ENCODE measurements at regions not wholly inside any gene's neighbourhood (a gene's known extent, or its start where the extent isn't known, plus 50 kb on each side); places are given as distances from the start of the nearest gene placed in this dataset.
A peak's percentile ranks its signal among the peaks of the same experiment; 100 is the strongest.

DNA sequence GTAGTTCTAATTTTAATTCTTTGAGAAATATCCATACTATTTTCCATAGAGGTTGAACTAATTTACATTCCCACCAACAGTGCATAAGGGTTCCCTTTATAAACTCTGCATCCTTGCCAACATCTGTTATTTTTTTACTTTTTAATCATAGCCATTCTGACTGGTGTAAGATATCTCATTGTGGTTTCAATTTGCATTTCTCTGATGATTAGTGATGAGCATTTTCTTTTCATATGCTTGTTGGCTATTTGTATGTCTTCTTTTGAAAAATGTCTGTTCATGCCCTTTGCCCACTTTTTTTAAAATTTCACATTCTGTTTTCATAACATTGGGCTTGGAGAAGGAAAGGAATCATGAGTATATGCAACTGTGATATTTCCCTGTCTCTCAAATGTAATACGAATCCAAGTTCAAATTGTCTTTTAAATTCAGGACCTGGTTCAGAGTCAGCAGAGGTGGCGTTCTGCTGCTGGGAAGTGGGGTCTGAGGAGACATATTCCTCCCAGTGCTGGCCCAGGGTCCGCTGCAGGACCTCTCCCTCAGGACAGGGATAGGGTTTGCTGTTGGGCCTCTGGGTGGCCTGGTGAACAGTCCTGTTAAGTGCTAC, 81.2 kb upstream of the ETV6 start:
- TF ChIP-seq, protein P1, sequence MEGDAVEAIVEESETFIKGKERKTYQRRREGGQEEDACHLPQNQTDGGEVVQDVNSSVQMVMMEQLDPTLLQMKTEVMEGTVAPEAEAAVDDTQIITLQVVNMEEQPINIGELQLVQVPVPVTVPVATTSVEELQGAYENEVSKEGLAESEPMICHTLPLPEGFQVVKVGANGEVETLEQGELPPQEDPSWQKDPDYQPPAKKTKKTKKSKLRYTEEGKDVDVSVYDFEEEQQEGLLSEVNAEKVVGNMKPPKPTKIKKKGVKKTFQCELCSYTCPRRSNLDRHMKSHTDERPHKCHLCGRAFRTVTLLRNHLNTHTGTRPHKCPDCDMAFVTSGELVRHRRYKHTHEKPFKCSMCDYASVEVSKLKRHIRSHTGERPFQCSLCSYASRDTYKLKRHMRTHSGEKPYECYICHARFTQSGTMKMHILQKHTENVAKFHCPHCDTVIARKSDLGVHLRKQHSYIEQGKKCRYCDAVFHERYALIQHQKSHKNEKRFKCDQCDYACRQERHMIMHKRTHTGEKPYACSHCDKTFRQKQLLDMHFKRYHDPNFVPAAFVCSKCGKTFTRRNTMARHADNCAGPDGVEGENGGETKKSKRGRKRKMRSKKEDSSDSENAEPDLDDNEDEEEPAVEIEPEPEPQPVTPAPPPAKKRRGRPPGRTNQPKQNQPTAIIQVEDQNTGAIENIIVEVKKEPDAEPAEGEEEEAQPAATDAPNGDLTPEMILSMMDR (IDR thresholded peaks at IDR 0.05) = no peak
- DNase-seq = no peak
- H3K9me3 ChIP-seq = no peaks in the 10 kb centered on the region
- H3K4me1 ChIP-seq = peaks cover 0 to 23% (median 0%) of the 10 kb centered on the region in 4 donors
- no peaks in the 10 kb centered on the region for H3K36me3 ChIP-seq
- H3K4me3 ChIP-seq = no peak overlapping the region
- no peaks in the 10 kb centered on the region for H3K27me3 ChIP-seq
- H3K27ac ChIP-seq = peak overlapping the region in 1 of 2 donors; percentile 38
- intact Hi-C loops (cut with DNase I; ENCODE audit: low total_unique reads) = no loop called here

DNA sequence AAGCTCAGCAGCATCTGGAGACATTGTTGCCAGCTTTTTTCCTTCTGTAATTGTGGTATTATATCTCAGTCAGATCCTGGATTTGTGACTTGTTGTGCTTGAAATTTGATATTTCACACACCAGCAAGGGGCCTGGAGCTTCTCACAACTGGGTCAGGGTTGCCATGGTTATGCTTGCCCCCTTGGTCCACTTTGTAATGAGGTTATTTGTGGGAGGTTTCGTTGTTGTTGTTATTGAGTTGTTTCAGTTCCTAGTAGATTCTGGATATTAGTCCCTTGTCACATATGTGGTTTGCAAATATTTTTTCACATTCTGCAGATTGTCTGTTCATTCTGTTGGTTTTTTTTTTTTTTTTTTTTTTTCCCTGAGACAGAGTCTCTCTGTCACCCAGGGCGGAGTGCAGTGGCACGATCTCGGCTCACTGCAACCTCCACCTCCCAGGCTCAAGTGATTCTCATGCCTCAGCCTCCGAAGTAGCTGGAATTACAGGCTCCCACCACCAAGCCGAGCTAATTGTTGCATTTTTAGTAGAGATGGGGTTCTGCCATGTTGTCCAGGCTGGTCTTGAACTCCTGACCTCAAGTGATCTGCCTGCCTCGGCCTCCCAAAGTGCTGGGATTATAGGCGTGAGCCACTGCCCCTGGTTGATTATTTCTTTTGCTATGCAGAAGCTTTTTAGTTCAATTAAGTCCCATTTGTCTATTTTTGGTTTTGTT, 80.6 kb upstream of the ETV6 start:
- H3K4me1 ChIP-seq = peaks cover 0 to 18% (median 0%) of the 10 kb centered on the region in 4 donors
- H3K27ac ChIP-seq = peak overlapping the region in 1 of 2 donors; percentile 38
- intact Hi-C loops (cut with DNase I; ENCODE audit: low total_unique reads) = no loop called here
- H3K36me3 ChIP-seq = no peaks in the 10 kb centered on the region
- TF ChIP-seq, protein P1 (IDR thresholded peaks at IDR 0.05) = no peak
- no peaks in the 10 kb centered on the region for H3K27me3 ChIP-seq
- H3K4me3 ChIP-seq = no peak overlapping the region
- DNase-seq = no peak
- H3K9me3 ChIP-seq = no peaks in the 10 kb centered on the region

DNA sequence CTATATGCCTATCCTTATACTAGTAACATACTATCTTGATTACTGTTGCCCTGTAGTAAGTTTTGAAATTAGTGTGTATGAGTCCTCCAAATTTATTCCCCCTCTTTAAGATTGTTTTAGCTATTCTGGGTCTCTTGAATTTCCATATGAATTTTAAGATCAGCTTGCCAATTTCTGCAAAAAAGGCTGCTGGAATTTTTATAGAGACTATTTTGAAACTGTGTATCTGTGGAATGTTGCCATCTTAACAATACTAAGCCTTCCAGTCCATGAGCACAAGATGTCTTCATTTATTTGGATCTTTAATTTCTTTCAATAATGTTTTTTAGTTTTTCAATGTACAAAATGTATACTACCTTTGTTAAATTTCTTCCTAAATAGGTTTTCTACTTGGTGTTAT, 79.8 kb upstream of the ETV6 start:
- intact Hi-C loops (cut with DNase I; ENCODE audit: low total_unique reads) = no loop called here
- no peaks in the 10 kb centered on the region for H3K27me3 ChIP-seq
- peak overlapping the region in 1 of 2 donors; percentile 38 for H3K27ac ChIP-seq
- H3K9me3 ChIP-seq = no peaks in the 10 kb centered on the region
- no peak overlapping the region for H3K4me3 ChIP-seq
- no peaks in the 10 kb centered on the region for H3K36me3 ChIP-seq
- peaks cover 0 to 16% (median 0%) of the 10 kb centered on the region in 4 donors for H3K4me1 ChIP-seq
- no peak for DNase-seq
- TF ChIP-seq, protein P1 (IDR thresholded peaks at IDR 0.05) = no peak

DNA sequence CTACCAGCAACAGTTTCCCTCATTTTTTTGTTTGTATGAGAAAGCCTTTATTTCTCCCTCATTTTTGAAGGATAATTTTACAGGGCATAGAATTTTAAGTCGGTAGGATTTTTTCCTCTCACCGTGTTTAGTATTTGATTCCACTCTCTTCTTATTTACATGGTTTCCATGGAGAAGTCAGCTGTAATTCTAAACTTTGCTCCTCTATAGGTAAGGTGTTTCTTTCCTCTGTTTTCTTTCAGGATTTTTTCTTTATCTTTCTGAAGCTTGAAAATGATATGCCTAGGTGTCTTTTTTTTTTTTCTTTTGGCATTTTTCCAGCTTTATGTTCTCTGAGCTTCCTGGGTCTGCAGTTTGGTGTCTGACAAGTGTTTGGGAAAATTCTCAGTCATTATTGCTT, 75.6 kb upstream of the ETV6 start:
- no peak for DNase-seq
- H3K36me3 ChIP-seq = no peaks in the 10 kb centered on the region
- no peaks in the 10 kb centered on the region for H3K27me3 ChIP-seq
- no peaks in the 10 kb centered on the region for H3K9me3 ChIP-seq
- H3K27ac ChIP-seq = no peak overlapping the region
- intact Hi-C loops (cut with DNase I; ENCODE audit: low total_unique reads) = no loop called here
- peaks cover 0 to 33% (median 10%) of the 10 kb centered on the region in 4 donors for H3K4me1 ChIP-seq
- TF ChIP-seq, protein P1 (IDR thresholded peaks at IDR 0.05) = no peak
- no peak overlapping the region for H3K4me3 ChIP-seq

DNA sequence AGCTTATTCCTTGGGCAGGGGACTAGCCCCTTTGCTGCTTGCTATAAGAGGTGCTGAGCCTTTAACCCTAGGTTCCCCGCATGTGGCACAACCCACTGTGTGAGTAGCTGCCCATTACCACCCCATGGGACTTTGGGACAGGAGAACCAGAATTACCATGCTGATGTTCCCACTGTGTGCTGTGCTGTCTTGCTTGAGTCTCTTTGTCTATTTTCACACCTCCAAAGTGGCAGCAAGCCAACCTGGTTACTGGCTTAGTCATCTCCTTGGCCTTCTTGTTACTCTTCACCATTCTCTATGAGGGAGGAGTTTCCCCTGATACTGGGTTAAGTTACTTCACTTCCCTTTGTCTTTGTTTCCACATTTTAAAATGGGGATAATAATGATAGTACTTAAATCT, 73.4 kb upstream of the ETV6 start:
- H3K9me3 ChIP-seq = no peaks in the 10 kb centered on the region
- DNase-seq = no peak
- TF ChIP-seq, protein P1 (IDR thresholded peaks at IDR 0.05) = no peak
- peaks cover 0 to 46% (median 30%) of the 10 kb centered on the region in 4 donors for H3K4me1 ChIP-seq
- intact Hi-C loops (cut with DNase I; ENCODE audit: low total_unique reads) = no loop called here
- no peaks in the 10 kb centered on the region for H3K27me3 ChIP-seq
- H3K4me3 ChIP-seq = no peak overlapping the region
- H3K36me3 ChIP-seq = no peaks in the 10 kb centered on the region
- no peak overlapping the region for H3K27ac ChIP-seq

All from tibial artery (tissue), 4 donors.